ENCODE measurements at regions not wholly inside any gene's neighbourhood (a gene's known extent, or its start where the extent isn't known, plus 50 kb on each side); places are given as distances from the start of the nearest gene placed in this dataset.
"Not testable (repeated sequence)": the region's sequence is repeated elsewhere in the genome, so short reads cannot be mapped to it uniquely, and the experiment has no call there.

GRCh38 chr14:59037086-59037485, 151.4 kb upstream of the DAAM1 start:
- no peak overlapping the region for H3K27ac ChIP-seq (ENCODE audit: low read depth, low read length)
- no peak overlapping the region for H3K4me3 ChIP-seq (ENCODE audit: low read length)
- H3K9ac ChIP-seq (ENCODE audit: low read length) = no peak overlapping the region
- H3K4me1 ChIP-seq (ENCODE audit: control insufficient read depth, insufficient read depth, low read length) = no peaks in the 10 kb centered on the region
- no peaks in the 10 kb centered on the region for H3K27me3 ChIP-seq (ENCODE audit: control insufficient read depth, insufficient read depth, low read length)
- no peaks in the 10 kb centered on the region for H3K36me3 ChIP-seq (ENCODE audit: control insufficient read depth, insufficient read depth, low read length)

- no peaks in the 10 kb centered on the region for H3K4me1 ChIP-seq (ENCODE audit: control insufficient read depth, insufficient read depth, low read length)
- H3K4me3 ChIP-seq (ENCODE audit: low read length) = no peak overlapping the region
Observed at GRCh38 chr14:59037620-59038019, 150.8 kb upstream of the DAAM1 start.

GRCh38 chr14:59038746-59039145, 149.7 kb upstream of the DAAM1 start:
- no peak overlapping the region for H3K4me3 ChIP-seq (ENCODE audit: low read length)
- no peaks in the 10 kb centered on the region for H3K4me1 ChIP-seq (ENCODE audit: control insufficient read depth, insufficient read depth, low read length)
- no peak overlapping the region for H3K9ac ChIP-seq (ENCODE audit: low read length)
- H3K27me3 ChIP-seq (ENCODE audit: control insufficient read depth, insufficient read depth, low read length) = no peaks in the 10 kb centered on the region
- no peak overlapping the region for H3K27ac ChIP-seq (ENCODE audit: low read depth, low read length)
- H3K36me3 ChIP-seq (ENCODE audit: control insufficient read depth, insufficient read depth, low read length) = no peaks in the 10 kb centered on the region

More at GRCh38 chr14:59037620-59038019, 150.8 kb upstream of the DAAM1 start:
- Histone ChIP-seq H3K9ac (ENCODE audit: low read length) (no peak overlapping the region), H3K36me3 (ENCODE audit: control insufficient read depth, insufficient read depth, low read length) (no peaks in the 10 kb centered on the region), H3K27me3 (ENCODE audit: control insufficient read depth, insufficient read depth, low read length) (no peaks in the 10 kb centered on the region), H3K27ac (ENCODE audit: low read depth, low read length) (no peak overlapping the region)

GRCh38 chr14:59041308-59041707, 147.2 kb upstream of the DAAM1 start:
- no peak overlapping the region for H3K27ac ChIP-seq (ENCODE audit: low read depth, low read length)
- no peak overlapping the region for H3K9ac ChIP-seq (ENCODE audit: low read length)
- H3K36me3 ChIP-seq (ENCODE audit: control insufficient read depth, insufficient read depth, low read length) = no peaks in the 10 kb centered on the region
- no peak overlapping the region for H3K4me3 ChIP-seq (ENCODE audit: low read length)
- H3K4me1 ChIP-seq (ENCODE audit: control insufficient read depth, insufficient read depth, low read length) = no peaks in the 10 kb centered on the region
- H3K27me3 ChIP-seq (ENCODE audit: control insufficient read depth, insufficient read depth, low read length) = no peaks in the 10 kb centered on the region

- Histone ChIP-seq H3K36me3 (ENCODE audit: control insufficient read depth, insufficient read depth, low read length) (no peaks in the 10 kb centered on the region), H3K27me3 (ENCODE audit: control insufficient read depth, insufficient read depth, low read length) (no peaks in the 10 kb centered on the region), H3K4me1 (ENCODE audit: control insufficient read depth, insufficient read depth, low read length) (no peaks in the 10 kb centered on the region), H3K4me3 (ENCODE audit: low read length) (no peak overlapping the region), H3K9ac (ENCODE audit: low read length) (no peak overlapping the region), H3K27ac (ENCODE audit: low read depth, low read length) (no peak overlapping the region)
Observed at GRCh38 chr14:59044707-59045106, 143.8 kb upstream of the DAAM1 start.

GRCh38 chr14:59046746-59047145, 141.7 kb upstream of the DAAM1 start:
- no peak overlapping the region for H3K4me3 ChIP-seq (ENCODE audit: low read length)
- H3K27ac ChIP-seq (ENCODE audit: low read depth, low read length) = no peak overlapping the region
- H3K27me3 ChIP-seq (ENCODE audit: control insufficient read depth, insufficient read depth, low read length) = no peaks in the 10 kb centered on the region
- H3K9ac ChIP-seq (ENCODE audit: low read length) = no peak overlapping the region
- H3K4me1 ChIP-seq (ENCODE audit: control insufficient read depth, insufficient read depth, low read length) = no peaks in the 10 kb centered on the region
- H3K36me3 ChIP-seq (ENCODE audit: control insufficient read depth, insufficient read depth, low read length) = no peaks in the 10 kb centered on the region

- Histone ChIP-seq H3K4me1 (ENCODE audit: control insufficient read depth, insufficient read depth, low read length) (no peaks in the 10 kb centered on the region), H3K4me3 (ENCODE audit: low read length) (no peak overlapping the region), H3K9ac (ENCODE audit: low read length) (no peak overlapping the region), H3K36me3 (ENCODE audit: control insufficient read depth, insufficient read depth, low read length) (no peaks in the 10 kb centered on the region), H3K27me3 (ENCODE audit: control insufficient read depth, insufficient read depth, low read length) (no peaks in the 10 kb centered on the region), H3K27ac (ENCODE audit: low read depth, low read length) (no peak overlapping the region)
Observed at GRCh38 chr14:59055006-59055405, 133.5 kb upstream of the DAAM1 start.

GRCh38 chr14:59055439-59056045, 132.9 kb upstream of the DAAM1 start:
- Histone ChIP-seq H3K27me3 (ENCODE audit: control insufficient read depth, insufficient read depth, low read length) (no peaks in the 10 kb centered on the region), H3K9ac (ENCODE audit: low read length) (no peak overlapping the region), H3K36me3 (ENCODE audit: control insufficient read depth, insufficient read depth, low read length) (no peaks in the 10 kb centered on the region), H3K4me3 (ENCODE audit: low read length) (no peak overlapping the region), H3K27ac (ENCODE audit: low read depth, low read length) (no peak overlapping the region), H3K4me1 (ENCODE audit: control insufficient read depth, insufficient read depth, low read length) (no peaks in the 10 kb centered on the region)

GRCh38 chr14:59057551-59057950, 130.9 kb upstream of the DAAM1 start:
- Histone ChIP-seq H3K27me3 (ENCODE audit: control insufficient read depth, insufficient read depth, low read length) (no peaks in the 10 kb centered on the region), H3K4me1 (ENCODE audit: control insufficient read depth, insufficient read depth, low read length) (no peaks in the 10 kb centered on the region), H3K27ac (ENCODE audit: low read depth, low read length) (no peak overlapping the region), H3K36me3 (ENCODE audit: control insufficient read depth, insufficient read depth, low read length) (no peaks in the 10 kb centered on the region), H3K4me3 (ENCODE audit: low read length) (no peak overlapping the region), H3K9ac (ENCODE audit: low read length) (no peak overlapping the region)

GRCh38 chr14:59058776-59059175, 129.7 kb upstream of the DAAM1 start:
- not testable (repeated sequence) for H3K27me3 ChIP-seq (ENCODE audit: control insufficient read depth, insufficient read depth, low read length); H3K9ac ChIP-seq (ENCODE audit: low read length); H3K4me1 ChIP-seq (ENCODE audit: control insufficient read depth, insufficient read depth, low read length); H3K4me3 ChIP-seq (ENCODE audit: low read length); H3K36me3 ChIP-seq (ENCODE audit: control insufficient read depth, insufficient read depth, low read length); H3K27ac ChIP-seq (ENCODE audit: low read depth, low read length)

GRCh38 chr14:59060841-59061240, 127.6 kb upstream of the DAAM1 start:
- Histone ChIP-seq H3K4me3 (ENCODE audit: low read length) (no peak overlapping the region), H3K27me3 (ENCODE audit: control insufficient read depth, insufficient read depth, low read length) (no peaks in the 10 kb centered on the region), H3K9ac (ENCODE audit: low read length) (no peak overlapping the region), H3K36me3 (ENCODE audit: control insufficient read depth, insufficient read depth, low read length) (no peaks in the 10 kb centered on the region), H3K27ac (ENCODE audit: low read depth, low read length) (no peak overlapping the region), H3K4me1 (ENCODE audit: control insufficient read depth, insufficient read depth, low read length) (no peaks in the 10 kb centered on the region)

- Histone ChIP-seq H3K27ac (ENCODE audit: low read depth, low read length) (no peak overlapping the region), H3K4me3 (ENCODE audit: low read length) (no peak overlapping the region), H3K36me3 (ENCODE audit: control insufficient read depth, insufficient read depth, low read length) (no peaks in the 10 kb centered on the region), H3K9ac (ENCODE audit: low read length) (no peak overlapping the region), H3K27me3 (ENCODE audit: control insufficient read depth, insufficient read depth, low read length) (no peaks in the 10 kb centered on the region), H3K4me1 (ENCODE audit: control insufficient read depth, insufficient read depth, low read length) (no peaks in the 10 kb centered on the region)
Observed at GRCh38 chr14:59061292-59061691, 127.2 kb upstream of the DAAM1 start.

GRCh38 chr14:59063259-59063658, 125.2 kb upstream of the DAAM1 start:
- Histone ChIP-seq H3K27ac (ENCODE audit: low read depth, low read length) (no peak overlapping the region), H3K36me3 (ENCODE audit: control insufficient read depth, insufficient read depth, low read length) (no peaks in the 10 kb centered on the region), H3K27me3 (ENCODE audit: control insufficient read depth, insufficient read depth, low read length) (no peaks in the 10 kb centered on the region), H3K9ac (ENCODE audit: low read length) (no peak overlapping the region), H3K4me3 (ENCODE audit: low read length) (no peak overlapping the region), H3K4me1 (ENCODE audit: control insufficient read depth, insufficient read depth, low read length) (no peaks in the 10 kb centered on the region)
